Endothelial cell of umbilical vein (primary cell): ENCODE measurements at regions not wholly inside any gene's neighbourhood (a gene's known extent, or its start where the extent isn't known, plus 50 kb on each side); places are given as distances from the start of the nearest gene placed in this dataset.

ENCODE experiments used
- BruUV-seq: library from RNA; stranded (reverse); fragments of 400-500 nt; replicated peaks from 2 replicates; lab custom pipeline; 2021; lab: Mats Ljungman, UMichigan
- CTCF ChIA-PET: fragments of 300-600, 350-600 bp; sonication (Branson Sonifier 250); formaldehyde crosslinking; loops from one replicate; lab custom pipeline; 2021; ENCODE audit warnings: antibody characterized with exemption, inconsistent platforms; lab: Charles Lee
- POLR2A ChIA-PET: fragments of 300-600, 350-600 bp; sonication (Branson Sonifier 250); formaldehyde crosslinking; loops from one replicate; lab custom pipeline; 2021; ENCODE audit warnings: antibody characterized with exemption, inconsistent platforms; lab: Charles Lee
- DNase-seq: peaks from one replicate; pipeline ENCODE4 v3.0.0-alpha.2; 2011; ENCODE audit warnings: low read depth, low spot score
- FAIRE-seq: peaks from 2 replicates; lab custom pipeline; 2011; peaks lifted over from hg19 to GRCh38; lab: Jason Lieb, UNC
- H2AFZ ChIP-seq: 2 replicates; pipeline ENCODE4 v1.6.0; 2012; ENCODE audit warnings: low read depth, low read length, control low read depth, inconsistent platforms
- H3K27ac ChIP-seq: 2 replicates; pipeline ENCODE4 v1.5.1; 2011; ENCODE audit warnings: low read depth, mild to moderate bottlenecking, control low read depth, low read length, moderate library complexity; ENCODE audit not compliant: insufficient read depth
- H3K27me3 ChIP-seq, 2 experiments: 2 replicates each; pipeline versions ENCODE4 v1.6.0 to v1.6.1; 2011; ENCODE audit warnings: low read length in 2 of 2, mixed read lengths in 1 of 2; ENCODE audit not compliant: control insufficient read depth in 2 of 2, insufficient read depth in 2 of 2
- H3K36me3 ChIP-seq, 2 experiments: 2 replicates in 1 of 2; 3 replicates in 1 of 2; pipeline ENCODE4 v1.5.1; 2011; ENCODE audit warnings: low read length in 2 of 2, mild to moderate bottlenecking in 1 of 2, moderate library complexity in 1 of 2; ENCODE audit not compliant: control insufficient read depth in 2 of 2, insufficient read depth in 2 of 2; ENCODE audit errors: extremely low read depth in 1 of 2
- H3K4me1 ChIP-seq: 3 replicates; pipeline ENCODE4 v1.5.1; 2011; ENCODE audit warnings: mild to moderate bottlenecking, low read length; ENCODE audit not compliant: control insufficient read depth, insufficient read depth; ENCODE audit errors: extremely low read depth
- H3K4me2 ChIP-seq: 2 replicates; pipeline ENCODE4 v1.6.1; 2011; ENCODE audit warnings: low read length, control low read depth, mixed read lengths; ENCODE audit not compliant: insufficient read depth
- H3K4me3 ChIP-seq, 3 experiments: fragments of 200-600 bp in 1 of 3; sonication (generic), shearing (Covaris generic) in 1 of 3; replicated peaks in 1 of 3; 2 replicates each; pipeline ENCODE4 v1.5.1; 2011 to 2016; ENCODE audit warnings: control low read depth in 3 of 3, low read length in 3 of 3, mild to moderate bottlenecking in 2 of 3, inconsistent platforms in 1 of 3, low read depth in 1 of 3, moderate library complexity in 1 of 3; ENCODE audit not compliant: insufficient read depth in 1 of 3
- H3K79me2 ChIP-seq: 2 replicates; pipeline ENCODE4 v1.6.0; 2012; ENCODE audit warnings: low read length, inconsistent platforms; ENCODE audit not compliant: control insufficient read depth, insufficient read depth
- H3K9ac ChIP-seq: replicated peaks from 2 replicates; pipeline ENCODE3; 2011; ENCODE audit warnings: low read length, control low read depth; ENCODE audit not compliant: insufficient read depth; ENCODE audit errors: extremely low read depth
- H3K9me1 ChIP-seq: replicated peaks from 3 replicates; pipeline ENCODE4 v1.6.0; 2011; ENCODE audit warnings: mild to moderate bottlenecking, low read length; ENCODE audit not compliant: control insufficient read depth, insufficient read depth; ENCODE audit errors: extremely low read depth
- H3K9me3 ChIP-seq: replicated peaks from 2 replicates; pipeline ENCODE4 v1.5.1; 2012; ENCODE audit warnings: low read length, inconsistent platforms; ENCODE audit not compliant: control insufficient read depth, insufficient read depth
- H4K20me1 ChIP-seq: replicated peaks from 2 replicates; pipeline ENCODE3; 2011; ENCODE audit warnings: mild to moderate bottlenecking, low read length; ENCODE audit not compliant: control insufficient read depth, insufficient read depth; ENCODE audit errors: extremely low read depth
- EZH2 ChIP-seq: IDR thresholded peaks from 2 replicates; pipeline ENCODE4 v1.6.1; 2012; ENCODE audit warnings: borderline replicate concordance, low read depth, mild to moderate bottlenecking, moderate library complexity, low read length, inconsistent platforms; ENCODE audit not compliant: severe bottlenecking
- FOS ChIP-seq: IDR thresholded peaks from 2 replicates; pipeline ENCODE4 v1.6.1; 2011; ENCODE audit warnings: mild to moderate bottlenecking, low read length, moderate library complexity, borderline replicate concordance; ENCODE audit not compliant: insufficient read depth
- GATA2 ChIP-seq: IDR thresholded peaks from 2 replicates; pipeline ENCODE4 v1.7.0; 2011; ENCODE audit warnings: low read depth, mild to moderate bottlenecking, moderate library complexity, mixed read lengths, low read length; ENCODE audit not compliant: insufficient read length, insufficient read depth
- JUN ChIP-seq: IDR thresholded peaks from 2 replicates; pipeline ENCODE4 v1.6.1; 2011; ENCODE audit warnings: borderline replicate concordance, low read depth; ENCODE audit not compliant: insufficient read length, insufficient read depth
- MYC ChIP-seq: IDR thresholded peaks from one replicate; pipeline ENCODE4 v1.6.1; 2011; ENCODE audit warnings: mild to moderate bottlenecking, low read depth, low read length
- POLR2A ChIP-seq: IDR thresholded peaks from 2 replicates; pipeline ENCODE4 v1.6.1; 2012; ENCODE audit warnings: low read depth, mild to moderate bottlenecking, control low read depth, low read length
- POLR2AphosphoS5 ChIP-seq: IDR thresholded peaks from 2 replicates; pipeline ENCODE4 v1.6.1; 2012; ENCODE audit warnings: low read depth, mild to moderate bottlenecking, control low read depth, low read length, moderate library complexity; ENCODE audit not compliant: insufficient read depth
- dilution Hi-C: fragments of 300-500 bp; cut with MboI; formaldehyde crosslinking; loops from one replicate; pipeline ENCODE4 v1.15.0; 2019; ENCODE audit warnings: low sequenced_read_pairs; ENCODE audit not compliant: extremely low pct_ligation_motif_present
- intact Hi-C: fragments of 100-400 bp; cut with micrococcal nuclease; formaldehyde crosslinking; loops from one replicate; pipeline ENCODE4 v1.10.0; 2022
- TF ChIP-seq, protein P1 (sequence below), 2 donors: IDR thresholded peaks; 1 replicate in 1 of 2; 2 replicates in 1 of 2; pipeline ENCODE4 v1.5.1; 2011; ENCODE audit warnings: low read length in 2 of 2, mild to moderate bottlenecking in 2 of 2, moderate library complexity in 2 of 2, control low read depth in 1 of 2, inconsistent platforms in 1 of 2, low read depth in 1 of 2; ENCODE audit not compliant: insufficient read depth in 1 of 2; ENCODE audit errors: extremely low read depth in 1 of 2
- TF ChIP-seq, protein P2 (sequence below): IDR thresholded peaks from 2 replicates; pipeline ENCODE4 v1.6.1; 2011; ENCODE audit not compliant: insufficient read depth, insufficient read length

DNA sequence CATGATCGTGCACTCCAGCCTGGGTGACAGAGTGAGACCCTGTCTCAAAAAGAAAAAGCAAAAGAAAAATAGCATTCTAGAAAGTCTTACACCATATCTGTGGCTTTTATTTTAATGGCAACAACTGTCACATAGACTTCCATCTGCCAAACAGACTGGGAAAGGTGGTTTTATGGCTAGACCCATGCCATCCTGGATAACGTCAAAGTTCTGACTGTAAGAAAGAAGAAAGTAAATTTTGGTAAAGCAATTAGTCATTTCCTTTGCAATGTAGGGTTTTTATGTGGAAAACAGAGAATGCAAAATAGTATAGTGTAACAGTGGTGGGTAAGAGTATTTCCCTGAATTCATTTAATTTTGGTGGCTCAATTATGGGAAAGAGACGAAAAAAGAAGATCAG is 75.5 kb upstream of the BARX2 start:
- no peak overlapping the region for H3K4me2 ChIP-seq
- H2AFZ ChIP-seq, result no peak overlapping the region
- no peaks in the 10 kb centered on the region for H3K9me1 ChIP-seq
- H3K36me3 ChIP-seq, result no peaks in the 10 kb centered on the region
- H3K9me3 ChIP-seq, result no peaks in the 10 kb centered on the region
- intact Hi-C loops (no loop called here), dilution Hi-C loops (no loop called here)
- no peak for TF ChIP-seq JUN
- no peak for TF ChIP-seq POLR2A
- no peak for TF ChIP-seq FOS
- no peak for TF ChIP-seq POLR2AphosphoS5
- TF ChIP-seq, protein P1, sequence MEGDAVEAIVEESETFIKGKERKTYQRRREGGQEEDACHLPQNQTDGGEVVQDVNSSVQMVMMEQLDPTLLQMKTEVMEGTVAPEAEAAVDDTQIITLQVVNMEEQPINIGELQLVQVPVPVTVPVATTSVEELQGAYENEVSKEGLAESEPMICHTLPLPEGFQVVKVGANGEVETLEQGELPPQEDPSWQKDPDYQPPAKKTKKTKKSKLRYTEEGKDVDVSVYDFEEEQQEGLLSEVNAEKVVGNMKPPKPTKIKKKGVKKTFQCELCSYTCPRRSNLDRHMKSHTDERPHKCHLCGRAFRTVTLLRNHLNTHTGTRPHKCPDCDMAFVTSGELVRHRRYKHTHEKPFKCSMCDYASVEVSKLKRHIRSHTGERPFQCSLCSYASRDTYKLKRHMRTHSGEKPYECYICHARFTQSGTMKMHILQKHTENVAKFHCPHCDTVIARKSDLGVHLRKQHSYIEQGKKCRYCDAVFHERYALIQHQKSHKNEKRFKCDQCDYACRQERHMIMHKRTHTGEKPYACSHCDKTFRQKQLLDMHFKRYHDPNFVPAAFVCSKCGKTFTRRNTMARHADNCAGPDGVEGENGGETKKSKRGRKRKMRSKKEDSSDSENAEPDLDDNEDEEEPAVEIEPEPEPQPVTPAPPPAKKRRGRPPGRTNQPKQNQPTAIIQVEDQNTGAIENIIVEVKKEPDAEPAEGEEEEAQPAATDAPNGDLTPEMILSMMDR (IDR thresholded peaks at IDR 0.05; ENCODE audit: extremely low read depth in 1 of 2, insufficient read depth in 1 of 2, low read depth in 1 of 2, low read length in 2 of 2), result no peak
- TF ChIP-seq, protein P2, sequence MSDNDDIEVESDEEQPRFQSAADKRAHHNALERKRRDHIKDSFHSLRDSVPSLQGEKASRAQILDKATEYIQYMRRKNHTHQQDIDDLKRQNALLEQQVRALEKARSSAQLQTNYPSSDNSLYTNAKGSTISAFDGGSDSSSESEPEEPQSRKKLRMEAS, result no peak
- TF ChIP-seq MYC, result no peak
- no peak for TF ChIP-seq EZH2
- TF ChIP-seq GATA2, result no peak
- ChIA-PET POLR2A (no interaction called here), CTCF (no interaction called here)
- H3K4me1 ChIP-seq, result no peaks in the 10 kb centered on the region
- H3K27ac ChIP-seq, result no peak overlapping the region
- no peaks in the 10 kb centered on the region for H4K20me1 ChIP-seq
- no peak overlapping the region for H3K9ac ChIP-seq
- BruUV-seq, result no TSS peak
- no peak for DNase-seq
- no peak overlapping the region for H3K4me3 ChIP-seq
- no peaks in the 10 kb centered on the region for H3K79me2 ChIP-seq
- peaks cover 0 to 5% of the 10 kb centered on the region in 2 experiments for H3K27me3 ChIP-seq
- no peak for FAIRE-seq
